ENCODE measurements at regions not wholly inside any gene's neighbourhood (a gene's known extent, or its start where the extent isn't known, plus 50 kb on each side); places are given as distances from the start of the nearest gene placed in this dataset.

- TF ChIP-seq POLR2A (IDR thresholded peaks at IDR 0.05) (no peak), CTCF (IDR thresholded peaks at IDR 0.05) (no peak)
These were observed 265.7 kb downstream of the UACA start for GRCh38 chr15:70497661-70498060.

Measured in heart left ventricle (tissue), 13 donors.